ENCODE measurements at regions not wholly inside any gene's neighbourhood (a gene's known extent, or its start where the extent isn't known, plus 50 kb on each side); places are given as distances from the start of the nearest gene placed in this dataset.

- TF ChIP-seq POLR2AphosphoS5 (IDR thresholded peaks at IDR 0.05), result no peak
- no peak for TF ChIP-seq CTCF (IDR thresholded peaks at IDR 0.05)
- no peak for TF ChIP-seq POLR2A (IDR thresholded peaks at IDR 0.05)
- TF ChIP-seq EP300 (IDR thresholded peaks at IDR 0.05), result no peak
These were observed 113.4 kb upstream of the PDE1A start for GRCh38 chr2:182540252-182540651.

All from stomach (tissue), 4 donors.